ENCODE measurements at regions not wholly inside any gene's neighbourhood (a gene's known extent, or its start where the extent isn't known, plus 50 kb on each side); places are given as distances from the start of the nearest gene placed in this dataset.

DNA sequence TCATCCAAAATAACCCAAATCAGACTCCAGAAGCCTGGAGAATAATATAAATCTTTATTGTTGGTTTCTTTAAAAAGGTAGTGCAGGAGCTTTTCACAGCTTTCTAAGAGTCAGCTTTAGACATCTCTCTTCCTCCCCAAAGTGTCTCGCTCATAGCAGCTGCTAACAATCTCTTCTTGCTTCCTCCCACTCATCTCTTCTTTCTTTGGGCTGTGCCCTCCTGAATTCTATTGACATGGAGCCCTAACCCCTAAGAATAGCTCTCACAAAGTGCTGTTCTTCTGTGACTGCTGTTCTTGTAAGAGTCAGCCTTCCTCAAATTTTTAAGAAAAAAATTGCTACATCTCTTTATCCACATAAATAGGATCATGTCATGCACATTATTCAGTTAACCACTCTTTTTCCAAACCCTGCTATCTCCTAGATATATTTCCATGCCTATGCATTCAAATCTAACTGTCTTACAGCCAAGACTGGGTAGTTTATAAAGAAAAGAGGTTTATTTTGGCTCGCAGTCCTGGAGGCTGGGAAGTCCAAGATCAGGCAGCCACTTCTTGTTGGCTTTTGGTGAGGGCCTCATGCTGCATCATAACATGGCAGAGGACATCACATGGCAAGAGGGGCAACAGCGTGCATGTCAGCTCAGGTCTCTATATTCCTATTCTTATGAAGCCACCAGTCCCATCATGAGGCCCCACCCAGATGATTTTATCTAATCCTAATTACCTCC is 301.0 kb upstream of the POU3F1 start:
- no peak for TF ChIP-seq TAF1 (conservative IDR thresholded peaks at IDR 0.05)
- TF ChIP-seq FOXA1 (IDR thresholded peaks at IDR 0.05), result no peak
- TF ChIP-seq MAX (IDR thresholded peaks at IDR 0.05), result no peak
- TF ChIP-seq CTCF (IDR thresholded peaks at IDR 0.05; ENCODE audit: low read depth, low read length, missing input control), result no peak
- TF ChIP-seq, protein P1, sequence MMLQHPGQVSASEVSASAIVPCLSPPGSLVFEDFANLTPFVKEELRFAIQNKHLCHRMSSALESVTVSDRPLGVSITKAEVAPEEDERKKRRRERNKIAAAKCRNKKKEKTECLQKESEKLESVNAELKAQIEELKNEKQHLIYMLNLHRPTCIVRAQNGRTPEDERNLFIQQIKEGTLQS (IDR thresholded peaks at IDR 0.05), result no peak
- TF ChIP-seq JUND (IDR thresholded peaks at IDR 0.05), result no peak
- TF ChIP-seq SP1 (IDR thresholded peaks at IDR 0.05), result no peak
- TF ChIP-seq, protein P2, sequence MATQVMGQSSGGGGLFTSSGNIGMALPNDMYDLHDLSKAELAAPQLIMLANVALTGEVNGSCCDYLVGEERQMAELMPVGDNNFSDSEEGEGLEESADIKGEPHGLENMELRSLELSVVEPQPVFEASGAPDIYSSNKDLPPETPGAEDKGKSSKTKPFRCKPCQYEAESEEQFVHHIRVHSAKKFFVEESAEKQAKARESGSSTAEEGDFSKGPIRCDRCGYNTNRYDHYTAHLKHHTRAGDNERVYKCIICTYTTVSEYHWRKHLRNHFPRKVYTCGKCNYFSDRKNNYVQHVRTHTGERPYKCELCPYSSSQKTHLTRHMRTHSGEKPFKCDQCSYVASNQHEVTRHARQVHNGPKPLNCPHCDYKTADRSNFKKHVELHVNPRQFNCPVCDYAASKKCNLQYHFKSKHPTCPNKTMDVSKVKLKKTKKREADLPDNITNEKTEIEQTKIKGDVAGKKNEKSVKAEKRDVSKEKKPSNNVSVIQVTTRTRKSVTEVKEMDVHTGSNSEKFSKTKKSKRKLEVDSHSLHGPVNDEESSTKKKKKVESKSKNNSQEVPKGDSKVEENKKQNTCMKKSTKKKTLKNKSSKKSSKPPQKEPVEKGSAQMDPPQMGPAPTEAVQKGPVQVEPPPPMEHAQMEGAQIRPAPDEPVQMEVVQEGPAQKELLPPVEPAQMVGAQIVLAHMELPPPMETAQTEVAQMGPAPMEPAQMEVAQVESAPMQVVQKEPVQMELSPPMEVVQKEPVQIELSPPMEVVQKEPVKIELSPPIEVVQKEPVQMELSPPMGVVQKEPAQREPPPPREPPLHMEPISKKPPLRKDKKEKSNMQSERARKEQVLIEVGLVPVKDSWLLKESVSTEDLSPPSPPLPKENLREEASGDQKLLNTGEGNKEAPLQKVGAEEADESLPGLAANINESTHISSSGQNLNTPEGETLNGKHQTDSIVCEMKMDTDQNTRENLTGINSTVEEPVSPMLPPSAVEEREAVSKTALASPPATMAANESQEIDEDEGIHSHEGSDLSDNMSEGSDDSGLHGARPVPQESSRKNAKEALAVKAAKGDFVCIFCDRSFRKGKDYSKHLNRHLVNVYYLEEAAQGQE (IDR thresholded peaks at IDR 0.05), result no peak
- no peak for TF ChIP-seq HNF4G (IDR thresholded peaks at IDR 0.05)
- no peak for TF ChIP-seq EGR1 (IDR thresholded peaks at IDR 0.05; ENCODE audit: low read depth in 2 of 2)
- TF ChIP-seq RXRA (IDR thresholded peaks at IDR 0.05), result no peak
- no peak for TF ChIP-seq NR2F2 (IDR thresholded peaks at IDR 0.05)

Data from liver (tissue), 3 donors.